ENCODE measurements at regions not wholly inside any gene's neighbourhood (a gene's known extent, or its start where the extent isn't known, plus 50 kb on each side); places are given as distances from the start of the nearest gene placed in this dataset.

DNA sequence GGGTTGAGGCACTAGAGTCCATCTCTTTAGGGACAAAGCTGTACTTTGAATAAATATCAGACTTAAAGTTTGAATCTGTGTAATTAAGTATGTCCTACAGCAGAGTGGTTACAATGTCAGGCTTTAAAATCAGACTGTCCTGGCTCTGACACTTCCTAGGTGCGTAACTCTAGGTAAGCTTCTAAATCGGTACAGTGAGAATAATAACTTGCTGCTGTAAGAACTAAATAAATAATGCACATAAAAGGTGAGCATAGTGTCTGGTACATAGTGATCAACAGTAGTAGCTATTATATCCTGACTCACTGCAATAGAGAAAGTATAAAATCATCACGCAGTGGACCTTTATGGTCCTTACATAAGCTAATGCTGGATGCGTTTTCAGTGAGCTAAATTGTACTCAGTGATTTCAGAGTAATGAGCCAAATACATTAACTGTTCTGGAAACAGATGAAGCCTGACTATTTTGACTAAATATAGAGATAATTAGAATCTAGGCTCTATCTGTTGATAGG is 72.2 kb upstream of the PDK4 start:
- FAIRE-seq = no peak

DNA sequence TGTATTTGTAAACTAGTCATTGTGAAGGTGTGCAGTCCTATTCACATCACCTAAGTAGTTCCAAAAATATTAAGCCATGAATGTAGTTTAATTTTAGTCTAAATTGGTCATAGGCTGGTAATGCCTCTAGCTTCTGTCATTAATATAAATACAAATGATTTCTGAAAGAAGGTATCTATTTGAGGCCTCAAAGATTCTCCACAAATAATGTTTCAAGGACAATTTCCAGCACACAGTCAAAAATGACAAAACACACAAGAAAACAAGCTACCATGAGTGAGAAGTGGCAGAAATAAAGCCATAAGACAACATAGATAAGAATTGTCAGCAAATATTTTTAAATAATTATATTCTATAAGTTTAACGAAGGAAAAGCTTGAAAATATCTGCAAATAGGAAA is 66.7 kb upstream of the PDK4 start:
- FAIRE-seq = no peak

More for the DNA sequence above, 72.2 kb upstream of the PDK4 start:
- no peak for DNase-seq (ENCODE audit: low spot score)

DNA sequence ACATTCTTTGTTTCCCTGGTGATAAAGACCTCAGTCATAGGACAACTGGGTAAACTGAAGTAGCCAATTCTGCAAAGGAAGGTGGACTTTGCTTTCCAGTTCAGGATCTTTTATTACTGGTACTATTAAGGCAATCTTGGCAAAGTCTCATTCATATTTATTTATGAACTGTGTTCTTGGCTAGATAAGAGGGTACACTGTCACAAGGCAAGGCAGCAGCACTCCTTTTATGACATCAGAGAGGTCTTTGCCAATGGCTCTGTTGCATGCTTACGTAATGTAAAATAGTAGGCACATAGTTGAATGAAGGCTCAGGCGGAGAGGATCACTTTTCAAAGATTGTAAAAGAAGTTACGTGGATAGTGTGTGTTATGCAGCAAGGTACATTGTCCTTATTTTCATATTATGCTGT is 63.7 kb upstream of the PDK4 start:
- FAIRE-seq (no peak), DNase-seq (ENCODE audit: low spot score) (no peak)

More for the DNA sequence above, 66.7 kb upstream of the PDK4 start:
- DNase-seq (ENCODE audit: low spot score) = no peak

DNA sequence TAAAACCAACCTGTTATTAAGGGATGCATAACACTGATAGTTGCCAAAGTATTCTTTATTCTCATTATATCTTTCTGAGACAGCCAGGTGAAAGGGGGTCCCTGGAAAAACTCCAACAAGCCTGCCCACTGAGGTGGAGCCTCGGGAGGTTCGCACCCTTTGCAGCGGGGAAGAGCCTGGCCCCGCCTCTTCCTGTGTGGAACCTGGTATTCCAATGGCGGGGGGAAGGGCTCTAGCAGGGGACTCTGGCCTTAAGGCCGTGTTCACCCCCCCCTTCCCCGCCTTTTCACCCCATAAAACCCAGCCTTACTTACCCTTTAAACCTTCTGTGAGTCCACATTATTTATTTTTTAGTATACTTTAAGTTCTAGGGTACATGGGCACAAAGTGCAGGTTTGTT is 62.4 kb upstream of the PDK4 start:
- DNase-seq (ENCODE audit: low spot score) = no peak
- no peak for FAIRE-seq

DNA sequence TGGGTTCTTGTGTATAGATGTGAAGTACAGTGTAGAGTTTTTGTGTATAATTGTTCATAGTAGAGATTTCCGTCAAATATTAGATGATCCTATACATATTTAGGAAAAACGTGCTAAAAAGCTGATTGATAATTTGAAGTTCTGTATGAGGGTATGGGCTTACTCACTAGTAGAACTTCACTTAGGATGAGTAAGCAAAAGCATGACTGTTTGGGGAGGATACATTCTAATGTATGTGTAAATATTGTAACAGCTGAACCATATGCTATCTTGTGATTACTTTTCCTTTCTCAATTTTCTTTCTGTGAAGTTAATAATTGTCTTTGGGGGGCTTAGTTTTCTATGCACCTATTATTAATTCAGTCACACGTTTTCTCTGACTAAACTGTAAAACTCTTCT is 53.2 kb upstream of the PDK4 start:
- FAIRE-seq = no peak
- no peak for DNase-seq (ENCODE audit: low spot score)

DNA sequence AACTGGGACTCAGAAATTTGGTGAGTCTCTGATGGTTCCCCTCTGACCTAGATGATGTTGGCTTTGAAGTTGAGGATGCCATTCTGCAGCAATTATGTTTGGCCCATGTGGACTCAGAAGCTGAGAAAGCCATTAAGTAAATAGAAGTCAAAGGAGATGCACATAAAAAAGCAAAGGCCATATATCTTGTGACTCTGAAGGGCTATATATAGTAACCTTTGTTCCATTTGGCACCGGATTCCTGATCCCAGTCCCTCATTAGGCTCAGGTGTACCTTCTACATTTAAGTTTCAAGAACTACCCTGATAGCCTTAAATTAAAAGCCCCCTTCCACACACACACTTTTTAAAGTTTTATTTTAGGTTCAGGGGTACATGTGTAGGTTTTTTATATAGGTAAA is 50.0 kb upstream of the PDK4 start:
- FAIRE-seq (no peak), DNase-seq (ENCODE audit: low spot score) (no peak)
